ENCODE measurements at regions not wholly inside any gene's neighbourhood (a gene's known extent, or its start where the extent isn't known, plus 50 kb on each side); places are given as distances from the start of the nearest gene placed in this dataset.

DNA sequence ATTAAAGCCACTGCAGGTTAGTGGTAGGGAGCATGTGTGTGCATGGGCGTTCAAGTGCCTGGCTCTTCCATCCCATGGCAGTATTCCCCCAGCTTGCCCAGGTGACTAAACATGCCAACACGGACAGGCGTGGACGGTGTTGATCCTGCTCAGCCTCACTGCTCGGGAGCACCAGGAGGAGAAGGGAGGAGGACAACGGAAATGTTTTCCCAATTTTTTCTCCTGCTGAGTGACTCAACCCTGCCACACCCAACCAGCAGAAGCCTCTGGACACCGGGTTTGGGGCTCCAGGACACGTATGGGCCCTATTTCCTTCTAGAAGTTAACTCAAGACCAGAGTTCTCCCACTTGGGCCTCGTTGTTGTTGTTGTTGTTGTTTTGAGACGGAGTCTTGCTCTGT is 139.1 kb downstream of the CYP26B1 start:
- 45% methylated on average over 8 of the region's 10 CpGs for WGBS (ENCODE audit: low lambda C conversion rate)
- H3K27ac ChIP-seq (ENCODE audit: low read depth in 2 of 2, low read length in 1 of 2) = no peak overlapping the region
- CTCF ChIA-PET = no interaction called here

DNA sequence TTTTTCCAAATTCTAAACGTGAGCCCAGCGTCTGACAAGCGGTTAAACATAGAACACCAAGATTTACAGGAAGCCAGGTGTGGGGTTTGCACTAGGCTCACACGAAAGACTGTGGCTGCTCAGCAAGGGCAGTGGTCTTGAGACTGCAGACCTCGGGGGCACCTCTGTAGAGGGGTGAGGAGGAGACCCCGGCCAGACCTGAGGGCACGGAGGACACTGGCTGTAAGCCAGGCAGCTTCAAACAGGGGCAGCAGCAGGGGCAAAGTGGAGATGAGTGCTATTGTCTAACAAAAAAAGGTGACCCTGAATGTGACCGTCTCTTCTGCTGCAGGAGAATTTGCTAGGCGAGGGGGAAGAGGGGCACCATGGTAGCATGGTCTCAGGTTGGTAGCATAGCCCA is 140.3 kb downstream of the CYP26B1 start:
- Histone ChIP-seq H3K4me3 (ENCODE audit: low read depth in 2 of 2, low read length in 1 of 2) (no peak overlapping the region), H3K9me2 (no peaks in the 10 kb centered on the region), H3K27ac (ENCODE audit: low read depth in 2 of 2, low read length in 1 of 2) (no peak overlapping the region), H3K4me2 (no peak overlapping the region), H3F3A (replicated peaks; ENCODE audit: insufficient read depth) (no peaks in the 10 kb centered on the region), H3K36me3 (replicated peaks in 1 of 2; ENCODE audit: control insufficient read depth in 1 of 2, insufficient read depth in 2 of 2, low read length in 1 of 2) (no peaks in the 10 kb centered on the region), H3K79me2 (ENCODE audit: insufficient read depth) (no peaks in the 10 kb centered on the region), H3K27me3 (ENCODE audit: insufficient read depth) (peaks cover 9% of the 10 kb centered on the region; the same call in 1 of the 2 replicates), H2AFZ (ENCODE audit: low read depth) (no peak overlapping the region), H3K9ac (no peak overlapping the region), H3K9me3 (no peaks in the 10 kb centered on the region), H4K20me1 (ENCODE audit: insufficient read depth) (no peaks in the 10 kb centered on the region), H3K4me1 (ENCODE audit: control insufficient read depth in 1 of 2, insufficient read depth in 2 of 2, low read depth in 1 of 2, low read length in 1 of 2) (peaks cover 0 to under 1% of the 10 kb centered on the region in 2 experiments; a peak in 1 of 4 replicates)
- 47% methylated on average over 9 of the region's 9 CpGs for WGBS (ENCODE audit: low lambda C conversion rate)
- no peak for DNase-seq
- ChIA-PET POLR2A (no interaction called here), CTCF (no interaction called here)
- TF ChIP-seq TCF12 (IDR thresholded peaks at IDR 0.05) (no peak), MEF2A (IDR thresholded peaks at IDR 0.05; ENCODE audit: borderline replicate concordance, low read depth) (no peak), NRF1 (IDR thresholded peaks at IDR 0.05; ENCODE audit: low read depth, low read length) (no peak), CHD2 (IDR thresholded peaks at IDR 0.05; ENCODE audit: low read length, partially characterized antibody) (no peak), GABPA (IDR thresholded peaks at IDR 0.05; ENCODE audit: low read depth) (no peak), GATA2 (CRISPR knock-in tag; IDR thresholded peaks at IDR 0.05) (no peak), EZH2phosphoT487 (IDR thresholded peaks at IDR 0.05; ENCODE audit: borderline replicate concordance, low read depth) (no peak), JUND (IDR thresholded peaks at IDR 0.05) (no peak), RCOR1 (IDR thresholded peaks at IDR 0.05; ENCODE audit: low read length) (no peak), PBX3 (IDR thresholded peaks at IDR 0.05) (no peak), SMC3 (IDR thresholded peaks at IDR 0.05; ENCODE audit: low read depth, low read length) (no peak), RXRA (IDR thresholded peaks at IDR 0.05; ENCODE audit: borderline replicate concordance, low read depth) (no peak)
- TF ChIP-seq, protein P1, sequence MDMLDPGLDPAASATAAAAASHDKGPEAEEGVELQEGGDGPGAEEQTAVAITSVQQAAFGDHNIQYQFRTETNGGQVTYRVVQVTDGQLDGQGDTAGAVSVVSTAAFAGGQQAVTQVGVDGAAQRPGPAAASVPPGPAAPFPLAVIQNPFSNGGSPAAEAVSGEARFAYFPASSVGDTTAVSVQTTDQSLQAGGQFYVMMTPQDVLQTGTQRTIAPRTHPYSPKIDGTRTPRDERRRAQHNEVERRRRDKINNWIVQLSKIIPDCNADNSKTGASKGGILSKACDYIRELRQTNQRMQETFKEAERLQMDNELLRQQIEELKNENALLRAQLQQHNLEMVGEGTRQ (IDR thresholded peaks at IDR 0.05; ENCODE audit: borderline replicate concordance, low read depth, low read length) = no peak
- TF ChIP-seq, protein P2, sequence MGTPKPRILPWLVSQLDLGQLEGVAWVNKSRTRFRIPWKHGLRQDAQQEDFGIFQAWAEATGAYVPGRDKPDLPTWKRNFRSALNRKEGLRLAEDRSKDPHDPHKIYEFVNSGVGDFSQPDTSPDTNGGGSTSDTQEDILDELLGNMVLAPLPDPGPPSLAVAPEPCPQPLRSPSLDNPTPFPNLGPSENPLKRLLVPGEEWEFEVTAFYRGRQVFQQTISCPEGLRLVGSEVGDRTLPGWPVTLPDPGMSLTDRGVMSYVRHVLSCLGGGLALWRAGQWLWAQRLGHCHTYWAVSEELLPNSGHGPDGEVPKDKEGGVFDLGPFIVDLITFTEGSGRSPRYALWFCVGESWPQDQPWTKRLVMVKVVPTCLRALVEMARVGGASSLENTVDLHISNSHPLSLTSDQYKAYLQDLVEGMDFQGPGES (IDR thresholded peaks at IDR 0.05; ENCODE audit: low read depth, low read length) = no peak
- TF ChIP-seq, protein P3, sequence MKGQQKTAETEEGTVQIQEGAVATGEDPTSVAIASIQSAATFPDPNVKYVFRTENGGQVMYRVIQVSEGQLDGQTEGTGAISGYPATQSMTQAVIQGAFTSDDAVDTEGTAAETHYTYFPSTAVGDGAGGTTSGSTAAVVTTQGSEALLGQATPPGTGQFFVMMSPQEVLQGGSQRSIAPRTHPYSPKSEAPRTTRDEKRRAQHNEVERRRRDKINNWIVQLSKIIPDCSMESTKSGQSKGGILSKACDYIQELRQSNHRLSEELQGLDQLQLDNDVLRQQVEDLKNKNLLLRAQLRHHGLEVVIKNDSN (IDR thresholded peaks at IDR 0.05; ENCODE audit: borderline replicate concordance, low read depth) = no peak

More for the DNA sequence above, 139.1 kb downstream of the CYP26B1 start:
- Histone ChIP-seq H3K4me2 (no peak overlapping the region), H3K4me1 (ENCODE audit: control insufficient read depth in 1 of 2, insufficient read depth in 2 of 2, low read depth in 1 of 2, low read length in 1 of 2) (peaks cover 0 to 6% of the 10 kb centered on the region in 2 experiments; a peak in 1 of 4 replicates), H3K9me3 (no peaks in the 10 kb centered on the region), H3K4me3 (ENCODE audit: low read depth in 2 of 2, low read length in 1 of 2) (no peak overlapping the region), H3K9me2 (no peaks in the 10 kb centered on the region), H3F3A (replicated peaks; ENCODE audit: insufficient read depth) (no peaks in the 10 kb centered on the region), H3K79me2 (ENCODE audit: insufficient read depth) (no peaks in the 10 kb centered on the region), H3K27me3 (ENCODE audit: insufficient read depth) (peaks cover 9% of the 10 kb centered on the region; the same call in 1 of the 2 replicates), H4K20me1 (ENCODE audit: insufficient read depth) (no peaks in the 10 kb centered on the region), H3K9ac (no peak overlapping the region), H2AFZ (ENCODE audit: low read depth) (no peak overlapping the region), H3K36me3 (replicated peaks in 1 of 2; ENCODE audit: control insufficient read depth in 1 of 2, insufficient read depth in 2 of 2, low read length in 1 of 2) (no peaks in the 10 kb centered on the region)
- TF ChIP-seq, protein P4, sequence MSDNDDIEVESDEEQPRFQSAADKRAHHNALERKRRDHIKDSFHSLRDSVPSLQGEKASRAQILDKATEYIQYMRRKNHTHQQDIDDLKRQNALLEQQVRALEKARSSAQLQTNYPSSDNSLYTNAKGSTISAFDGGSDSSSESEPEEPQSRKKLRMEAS (IDR thresholded peaks at IDR 0.05; ENCODE audit: low read depth) = no peak
- no peak for TF ChIP-seq NRF1 (IDR thresholded peaks at IDR 0.05; ENCODE audit: low read depth, low read length)
- TF ChIP-seq POLR2AphosphoS5 (IDR thresholded peaks at IDR 0.05; ENCODE audit: low read depth, low read length) = no peak
- no peak for TF ChIP-seq TAF1 (IDR thresholded peaks at IDR 0.05; ENCODE audit: borderline replicate concordance, low read depth, low read length)
- POLR2A ChIA-PET = no interaction called here
- DNase-seq = no peak

All from SK-N-SH (cell line).